Muscle layer of duodenum (tissue), 2 donors: ENCODE measurements at regions not wholly inside any gene's neighbourhood (a gene's known extent, or its start where the extent isn't known, plus 50 kb on each side); places are given as distances from the start of the nearest gene placed in this dataset.
"Not testable (repeated sequence)": the region's sequence is repeated elsewhere in the genome, so short reads cannot be mapped to it uniquely, and the experiment has no call there.

Experiments
- H3K27ac ChIP-seq: one replicate; pipeline ENCODE4 v1.7.0; 2013; ENCODE audit warnings: mild to moderate bottlenecking, low read length
- H3K27me3 ChIP-seq: one replicate; pipeline ENCODE4 v1.7.0; 2013; ENCODE audit warnings: low read depth, mild to moderate bottlenecking, control low read depth, low read length
- H3K36me3 ChIP-seq, 2 donors: one replicate each; pipeline ENCODE4 v1.7.0; 2013; ENCODE audit warnings: low read length in 2 of 2, control low read depth in 1 of 2, mild to moderate bottlenecking in 1 of 2; ENCODE audit not compliant: insufficient read depth in 2 of 2, control insufficient read depth in 1 of 2
- H3K4me1 ChIP-seq, 2 donors: one replicate each; pipeline ENCODE4 v1.7.0; 2013; ENCODE audit warnings: low read length in 2 of 2, mild to moderate bottlenecking in 2 of 2, control low read depth in 1 of 2, moderate library complexity in 1 of 2; ENCODE audit not compliant: insufficient read depth in 2 of 2, control insufficient read depth in 1 of 2
- H3K4me3 ChIP-seq, 2 donors: one replicate each; pipeline ENCODE4 v1.7.0; 2013; ENCODE audit warnings: low read length in 2 of 2, low read depth in 1 of 2, mild to moderate bottlenecking in 1 of 2
- H3K9me3 ChIP-seq, 2 donors: one replicate each; pipeline ENCODE4 v1.7.0; 2013; ENCODE audit warnings: low read length in 2 of 2, control low read depth in 1 of 2, mild to moderate bottlenecking in 1 of 2; ENCODE audit not compliant: control insufficient read depth in 1 of 2
- donor health status: healthy.

DNA sequence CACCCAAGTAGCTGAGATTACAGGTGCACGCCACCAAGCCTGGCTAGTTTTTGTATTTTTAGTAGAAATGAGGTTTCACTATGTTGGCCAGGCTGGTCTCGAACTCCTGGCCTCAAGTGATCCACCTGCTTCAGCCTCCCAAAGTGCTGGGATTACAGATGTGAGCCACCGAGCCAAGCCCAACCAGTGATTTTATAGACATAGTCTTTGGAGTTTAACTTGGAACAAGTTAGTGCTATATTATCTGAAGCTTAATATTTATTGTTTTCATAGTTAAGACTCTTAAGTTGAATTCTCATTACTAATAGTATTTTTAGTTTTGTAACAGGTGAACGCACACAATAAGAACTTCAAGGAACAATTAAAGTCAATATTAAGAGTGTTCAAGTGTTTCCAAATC lies 122.1 kb downstream of the SPAG6 start:
- H3K4me3 ChIP-seq, H3K4me1 ChIP-seq, H3K36me3 ChIP-seq, H3K9me3 ChIP-seq, H3K27me3 ChIP-seq, H3K27ac ChIP-seq: not testable (repeated sequence)

DNA sequence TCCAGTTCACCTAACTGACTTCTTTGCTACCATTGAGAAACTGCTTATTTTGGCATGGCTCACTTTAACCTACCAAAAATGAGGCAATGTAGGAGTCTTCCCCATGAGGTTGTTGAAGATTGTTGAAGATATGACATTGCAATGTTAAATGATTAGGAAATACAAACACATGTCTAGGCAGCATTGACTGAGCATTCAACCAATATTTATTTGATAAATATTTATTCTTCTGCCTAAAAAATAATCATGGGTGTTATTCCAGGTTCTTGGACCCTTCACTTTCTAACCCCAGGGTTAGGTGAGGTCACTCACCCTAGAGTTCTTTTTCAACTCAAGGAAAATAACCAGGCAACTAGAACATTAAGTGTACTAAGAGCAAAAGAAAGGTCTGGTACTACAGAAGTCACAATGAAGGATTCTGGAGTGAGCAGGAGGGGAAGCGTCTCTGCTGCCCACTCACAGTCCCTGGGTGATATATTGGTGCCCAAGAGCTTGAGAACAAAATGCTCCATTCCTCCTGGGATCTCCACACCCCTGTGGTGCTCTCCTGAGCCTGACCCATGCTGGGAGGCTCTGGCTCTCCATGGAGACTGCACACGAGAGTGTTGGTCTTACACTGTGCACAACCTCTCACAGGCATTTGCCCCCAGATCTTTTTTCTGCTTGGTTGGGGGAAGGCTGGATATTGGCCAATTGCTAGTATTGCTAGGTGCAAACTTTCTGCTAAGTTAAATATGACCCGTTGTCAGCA lies 123.4 kb downstream of the SPAG6 start:
- Histone ChIP-seq H3K27ac (no peak overlapping the region), H3K4me1 (no peaks in the 10 kb centered on the region), H3K9me3 (no peaks in the 10 kb centered on the region), H3K36me3 (no peaks in the 10 kb centered on the region), H3K27me3 (no peaks in the 10 kb centered on the region), H3K4me3 (no peak overlapping the region)

- Histone ChIP-seq H3K4me3 (no peak overlapping the region), H3K9me3 (no peaks in the 10 kb centered on the region), H3K27ac (no peak overlapping the region), H3K27me3 (peaks cover 32% of the 10 kb centered on the region), H3K4me1 (peaks cover 0 to 22% of the 10 kb centered on the region in 2 donors), H3K36me3 (no peaks in the 10 kb centered on the region)
Measured at GRCh38 chr10:22473044-22473443, 127.7 kb downstream of the SPAG6 start.

- H3K9me3 ChIP-seq = no peaks in the 10 kb centered on the region
- no peak overlapping the region for H3K27ac ChIP-seq
- H3K36me3 ChIP-seq = no peaks in the 10 kb centered on the region
- H3K4me3 ChIP-seq = no peak overlapping the region
- H3K4me1 ChIP-seq = peaks cover 0 to 22% of the 10 kb centered on the region in 2 donors
- H3K27me3 ChIP-seq = peaks cover 34% of the 10 kb centered on the region
Measured at GRCh38 chr10:22473459-22473858, 128.2 kb downstream of the SPAG6 start.

GRCh38 chr10:22475651-22476600 lies 130.6 kb downstream of the SPAG6 start:
- no peaks in the 10 kb centered on the region for H3K36me3 ChIP-seq
- H3K27me3 ChIP-seq = peaks cover 34% of the 10 kb centered on the region
- H3K4me3 ChIP-seq = peak overlapping the region; percentile 45 to 68
- H3K4me1 ChIP-seq = peaks cover 0 to 22% of the 10 kb centered on the region in 2 donors
- no peaks in the 10 kb centered on the region for H3K9me3 ChIP-seq
- H3K27ac ChIP-seq = no peak overlapping the region

GRCh38 chr10:22476601-22477321 lies 131.5 kb downstream of the SPAG6 start:
- Histone ChIP-seq H3K27me3 (peaks cover 34% of the 10 kb centered on the region), H3K36me3 (no peaks in the 10 kb centered on the region), H3K4me3 (peak overlapping the region; percentile 45 to 68), H3K27ac (no peak overlapping the region), H3K4me1 (peaks cover 0 to 22% of the 10 kb centered on the region in 2 donors), H3K9me3 (no peaks in the 10 kb centered on the region)

GRCh38 chr10:22477334-22478287 lies 132.3 kb downstream of the SPAG6 start:
- peak overlapping the region in 1 of 2 donors; percentile 68 for H3K4me3 ChIP-seq
- no peak overlapping the region for H3K27ac ChIP-seq
- peaks cover 34% of the 10 kb centered on the region for H3K27me3 ChIP-seq
- H3K4me1 ChIP-seq = peaks cover 0 to 22% of the 10 kb centered on the region in 2 donors
- no peaks in the 10 kb centered on the region for H3K9me3 ChIP-seq
- H3K36me3 ChIP-seq = no peaks in the 10 kb centered on the region

DNA sequence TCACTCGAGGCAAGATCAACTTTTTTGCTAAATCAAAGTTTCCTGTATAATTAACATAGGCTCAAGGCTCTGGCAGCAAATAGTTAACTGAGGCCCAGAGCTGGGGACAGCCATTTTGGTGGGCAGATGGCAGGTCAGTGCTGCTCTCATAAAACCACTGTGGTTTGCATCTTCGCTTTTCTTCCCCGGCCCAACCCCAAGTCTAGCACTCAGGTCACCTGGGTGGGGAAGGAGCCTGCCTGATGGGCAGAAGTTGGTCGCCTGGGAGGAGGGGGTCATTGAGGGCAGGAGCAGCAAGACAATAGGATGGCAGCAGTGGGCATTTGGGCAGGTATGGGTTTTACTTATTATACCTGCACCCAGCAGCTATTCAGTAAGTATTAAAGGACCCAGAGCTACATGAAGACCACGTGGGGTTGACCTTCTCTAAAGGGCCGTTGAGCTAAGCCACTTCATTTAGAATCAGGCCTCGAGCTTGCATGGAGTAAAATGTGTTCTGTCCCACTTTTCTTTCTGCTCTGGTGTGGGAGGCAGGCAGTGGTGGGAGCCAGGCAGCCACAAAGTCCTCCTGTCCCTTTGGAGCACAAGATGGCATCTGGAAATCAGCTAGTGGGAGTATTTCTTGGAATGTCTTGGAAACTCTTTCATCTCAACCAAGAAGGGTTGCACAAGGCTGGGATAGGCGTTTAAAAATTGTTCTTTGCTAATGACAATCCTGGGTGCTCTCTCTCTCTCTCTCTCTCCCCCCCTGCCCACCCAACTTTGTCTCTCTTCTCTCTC lies 133.4 kb downstream of the SPAG6 start:
- Histone ChIP-seq H3K27me3 (peaks cover 34% of the 10 kb centered on the region), H3K4me3 (no peak overlapping the region), H3K4me1 (peaks cover 0 to 22% of the 10 kb centered on the region in 2 donors), H3K9me3 (no peaks in the 10 kb centered on the region), H3K36me3 (no peaks in the 10 kb centered on the region), H3K27ac (no peak overlapping the region)

- H3K4me1 ChIP-seq = peaks cover 0 to 22% of the 10 kb centered on the region in 2 donors
- H3K4me3 ChIP-seq = no peak overlapping the region
- H3K9me3 ChIP-seq = no peaks in the 10 kb centered on the region
- no peaks in the 10 kb centered on the region for H3K36me3 ChIP-seq
- H3K27ac ChIP-seq = no peak overlapping the region
- peaks cover 34% of the 10 kb centered on the region for H3K27me3 ChIP-seq
Measured at GRCh38 chr10:22479419-22479818, 134.1 kb downstream of the SPAG6 start.

- no peak overlapping the region for H3K27ac ChIP-seq
- H3K27me3 ChIP-seq = peaks cover 18% of the 10 kb centered on the region
- no peaks in the 10 kb centered on the region for H3K36me3 ChIP-seq
- H3K4me1 ChIP-seq = peaks cover 0 to 14% of the 10 kb centered on the region in 2 donors
- no peak overlapping the region for H3K4me3 ChIP-seq
- no peaks in the 10 kb centered on the region for H3K9me3 ChIP-seq
Measured at GRCh38 chr10:22481106-22481505, 135.8 kb downstream of the SPAG6 start.
